ENCODE measurements at regions not wholly inside any gene's neighbourhood (a gene's known extent, or its start where the extent isn't known, plus 50 kb on each side); places are given as distances from the start of the nearest gene placed in this dataset.

- Histone ChIP-seq H3K36me3 (no peaks in the 10 kb centered on the region), H3K27ac (no peak overlapping the region), H3K4me3 (no peak overlapping the region), H3K27me3 (no peaks in the 10 kb centered on the region), H3K4me1 (peaks cover 0 to 6% (median 0%) of the 10 kb centered on the region in 4 donors), H3K9me3 (no peaks in the 10 kb centered on the region)
- TF ChIP-seq POLR2A (IDR thresholded peaks at IDR 0.05) (no peak), POLR2AphosphoS5 (IDR thresholded peaks at IDR 0.05) (no peak), EP300 (IDR thresholded peaks at IDR 0.05) (no peak), CTCF (IDR thresholded peaks at IDR 0.05) (no peak)
- intact Hi-C loops (cut with DNase I) = no loop called here
- no peak for DNase-seq
- 87 to 90% methylated on average over 2 of the region's 2 CpGs for WGBS, 2 donors
These were observed 246.2 kb downstream of the MAN2A1 start for GRCh38 chr5:109935833-109936490.

- H3K27me3 ChIP-seq = no peaks in the 10 kb centered on the region
- WGBS, 2 donors = 73 to 77% methylated on average over 2 of the region's 2 CpGs
- intact Hi-C loops (cut with DNase I) = no loop called here
- no peak for DNase-seq
- no peaks in the 10 kb centered on the region for H3K9me3 ChIP-seq
- H3K36me3 ChIP-seq = no peaks in the 10 kb centered on the region
- no peak overlapping the region for H3K27ac ChIP-seq
- peaks cover 0 to 8% (median 1%) of the 10 kb centered on the region in 4 donors for H3K4me1 ChIP-seq
- TF ChIP-seq EP300 (IDR thresholded peaks at IDR 0.05) (no peak), CTCF (IDR thresholded peaks at IDR 0.05) (no peak), POLR2A (IDR thresholded peaks at IDR 0.05) (no peak)
- H3K4me3 ChIP-seq = no peak overlapping the region
These were observed 247.3 kb downstream of the MAN2A1 start for GRCh38 chr5:109936996-109937395.

GRCh38 chr5:109937951-109938350 lies 248.2 kb downstream of the MAN2A1 start:
- Histone ChIP-seq H3K4me1 (peaks cover 0 to 18% (median 9%) of the 10 kb centered on the region in 4 donors), H3K36me3 (no peaks in the 10 kb centered on the region), H3K27me3 (no peaks in the 10 kb centered on the region), H3K4me3 (no peak overlapping the region), H3K9me3 (no peaks in the 10 kb centered on the region), H3K27ac (no peak overlapping the region)
- TF ChIP-seq POLR2AphosphoS5 (IDR thresholded peaks at IDR 0.05) = no peak
- no peak for TF ChIP-seq CTCF (IDR thresholded peaks at IDR 0.05)
- no peak for DNase-seq
- intact Hi-C loops (cut with DNase I) = no loop called here
- WGBS, 2 donors = 84 to 89% methylated on average over 4 of the region's 4 CpGs

GRCh38 chr5:109938453-109938852 lies 248.7 kb downstream of the MAN2A1 start:
- TF ChIP-seq POLR2A (IDR thresholded peaks at IDR 0.05) (no peak), EP300 (IDR thresholded peaks at IDR 0.05) (no peak), CTCF (IDR thresholded peaks at IDR 0.05) (no peak), POLR2AphosphoS5 (IDR thresholded peaks at IDR 0.05) (no peak)
- Histone ChIP-seq H3K4me1 (peaks cover 0 to 22% (median 11%) of the 10 kb centered on the region in 4 donors), H3K36me3 (no peaks in the 10 kb centered on the region), H3K27me3 (no peaks in the 10 kb centered on the region), H3K4me3 (no peak overlapping the region), H3K27ac (no peak overlapping the region), H3K9me3 (no peaks in the 10 kb centered on the region)
- no peak for DNase-seq
- WGBS, 2 donors = 58 to 75% methylated on average over 2 of the region's 2 CpGs
- intact Hi-C loops (cut with DNase I) = no loop called here

GRCh38 chr5:109939116-109939682 lies 249.5 kb downstream of the MAN2A1 start:
- 93 to 94% methylated on average over 7 of the region's 7 CpGs for WGBS, 2 donors
- Histone ChIP-seq H3K4me1 (peaks cover 0 to 22% (median 11%) of the 10 kb centered on the region in 4 donors), H3K9me3 (no peaks in the 10 kb centered on the region), H3K36me3 (no peaks in the 10 kb centered on the region), H3K27ac (no peak overlapping the region), H3K4me3 (no peak overlapping the region), H3K27me3 (no peaks in the 10 kb centered on the region)
- intact Hi-C loops (cut with DNase I) = no loop called here
- TF ChIP-seq POLR2A (IDR thresholded peaks at IDR 0.05) (no peak), POLR2AphosphoS5 (IDR thresholded peaks at IDR 0.05) (no peak), EP300 (IDR thresholded peaks at IDR 0.05) (no peak), CTCF (IDR thresholded peaks at IDR 0.05) (no peak)
- DNase-seq = no peak
